ENCODE measurements at regions not wholly inside any gene's neighbourhood (a gene's known extent, or its start where the extent isn't known, plus 50 kb on each side); places are given as distances from the start of the nearest gene placed in this dataset.

GRCh38 chr3:72375237-72376076 lies 472.8 kb downstream of the SHQ1 start:
- no peak for DNase-seq (ENCODE audit: low spot score)
- Mint-ChIP-seq H3K4me1 (ENCODE audit: low read depth) (peaks cover 61% of the 10 kb centered on the region), H3K4me3 (ENCODE audit: low read depth) (peak overlapping the region; percentile 54), H3K36me3 (ENCODE audit: low read depth) (peaks cover 37% of the 10 kb centered on the region), H3K9me3 (no peaks in the 10 kb centered on the region), H3K27me3 (ENCODE audit: low read depth) (no peaks in the 10 kb centered on the region), H3K27ac (peak overlapping the region; percentile 86)
- intact Hi-C loops (cut with micrococcal nuclease), result loop anchor here (1.0 to 10.0 kb wide), 8 partner anchors 37 to 501 kb away; no protein-coding TSS in a partner anchor

- Mint-ChIP-seq H3K27ac (no peak overlapping the region), H3K27me3 (ENCODE audit: low read depth) (no peaks in the 10 kb centered on the region), H3K4me1 (ENCODE audit: low read depth) (peaks cover 41% of the 10 kb centered on the region), H3K4me3 (ENCODE audit: low read depth) (no peak overlapping the region), H3K36me3 (ENCODE audit: low read depth) (peaks cover 23% of the 10 kb centered on the region), H3K9me3 (no peaks in the 10 kb centered on the region)
- no peak for DNase-seq (ENCODE audit: low spot score)
- intact Hi-C loops (cut with micrococcal nuclease), result loop anchor here (10.0 kb wide), 2 partner anchors 452 to 498 kb away; no protein-coding TSS in a partner anchor
Observed at GRCh38 chr3:72373139-72373538, 475.1 kb downstream of the SHQ1 start.

- peaks cover 39% of the 10 kb centered on the region for H3K4me1 Mint-ChIP-seq (ENCODE audit: low read depth)
- no peaks in the 10 kb centered on the region for H3K9me3 Mint-ChIP-seq
- peaks cover 19% of the 10 kb centered on the region for H3K36me3 Mint-ChIP-seq (ENCODE audit: low read depth)
- H3K4me3 Mint-ChIP-seq (ENCODE audit: low read depth), result no peak overlapping the region
- H3K27ac Mint-ChIP-seq, result no peak overlapping the region
- DNase-seq (ENCODE audit: low spot score), result no peak
- intact Hi-C loops (cut with micrococcal nuclease), result loop anchor here (10.0 kb wide), 2 partner anchors 453 to 497 kb away; no protein-coding TSS in a partner anchor
- H3K27me3 Mint-ChIP-seq (ENCODE audit: low read depth), result no peaks in the 10 kb centered on the region
Observed at GRCh38 chr3:72372161-72372560, 476.1 kb downstream of the SHQ1 start.

GRCh38 chr3:72371431-72371830 lies 476.8 kb downstream of the SHQ1 start:
- DNase-seq (ENCODE audit: low spot score), result no peak
- no peak overlapping the region for H3K4me3 Mint-ChIP-seq (ENCODE audit: low read depth)
- no peaks in the 10 kb centered on the region for H3K27me3 Mint-ChIP-seq (ENCODE audit: low read depth)
- intact Hi-C loops (cut with micrococcal nuclease), result loop anchor here (10.0 kb wide), 2 partner anchors 453 to 497 kb away; no protein-coding TSS in a partner anchor
- peak overlapping the region; percentile 7 for H3K27ac Mint-ChIP-seq
- no peaks in the 10 kb centered on the region for H3K9me3 Mint-ChIP-seq
- peaks cover 13% of the 10 kb centered on the region for H3K36me3 Mint-ChIP-seq (ENCODE audit: low read depth)
- H3K4me1 Mint-ChIP-seq (ENCODE audit: low read depth), result peaks cover 35% of the 10 kb centered on the region

GRCh38 chr3:72370947-72371346 lies 477.3 kb downstream of the SHQ1 start:
- Mint-ChIP-seq H3K27me3 (ENCODE audit: low read depth) (no peaks in the 10 kb centered on the region), H3K27ac (no peak overlapping the region), H3K4me1 (ENCODE audit: low read depth) (peaks cover 33% of the 10 kb centered on the region), H3K36me3 (ENCODE audit: low read depth) (peaks cover 12% of the 10 kb centered on the region), H3K9me3 (no peaks in the 10 kb centered on the region), H3K4me3 (ENCODE audit: low read depth) (no peak overlapping the region)
- intact Hi-C loops (cut with micrococcal nuclease), result loop anchor here (10.0 kb wide), 2 partner anchors 454 to 496 kb away; no protein-coding TSS in a partner anchor
- no peak for DNase-seq (ENCODE audit: low spot score)

GRCh38 chr3:72369681-72370080 lies 478.6 kb downstream of the SHQ1 start:
- peaks cover 23% of the 10 kb centered on the region for H3K4me1 Mint-ChIP-seq (ENCODE audit: low read depth)
- H3K27ac Mint-ChIP-seq, result no peak overlapping the region
- H3K27me3 Mint-ChIP-seq (ENCODE audit: low read depth), result no peaks in the 10 kb centered on the region
- DNase-seq (ENCODE audit: low spot score), result no peak
- H3K4me3 Mint-ChIP-seq (ENCODE audit: low read depth), result no peak overlapping the region
- peaks cover 12% of the 10 kb centered on the region for H3K36me3 Mint-ChIP-seq (ENCODE audit: low read depth)
- intact Hi-C loops (cut with micrococcal nuclease), result loop anchor here (10.0 kb wide), 2 partner anchors 455 to 495 kb away; no protein-coding TSS in a partner anchor
- no peaks in the 10 kb centered on the region for H3K9me3 Mint-ChIP-seq

- DNase-seq (ENCODE audit: low spot score), result no peak
- Mint-ChIP-seq H3K27me3 (ENCODE audit: low read depth) (no peaks in the 10 kb centered on the region), H3K9me3 (no peaks in the 10 kb centered on the region), H3K36me3 (ENCODE audit: low read depth) (peaks cover 4% of the 10 kb centered on the region), H3K4me3 (ENCODE audit: low read depth) (no peak overlapping the region), H3K27ac (no peak overlapping the region), H3K4me1 (ENCODE audit: low read depth) (peaks cover 15% of the 10 kb centered on the region)
- intact Hi-C loops (cut with micrococcal nuclease), result no loop called here
Observed at GRCh38 chr3:72368331-72368975, 479.8 kb downstream of the SHQ1 start.

- Mint-ChIP-seq H3K27me3 (ENCODE audit: low read depth) (no peaks in the 10 kb centered on the region), H3K27ac (no peak overlapping the region), H3K4me3 (ENCODE audit: low read depth) (no peak overlapping the region), H3K9me3 (peaks cover 25% of the 10 kb centered on the region), H3K4me1 (ENCODE audit: low read depth) (peaks cover 19% of the 10 kb centered on the region), H3K36me3 (ENCODE audit: low read depth) (peaks cover 9% of the 10 kb centered on the region)
- DNase-seq (ENCODE audit: low spot score), result no peak
- intact Hi-C loops (cut with micrococcal nuclease), result no loop called here
Observed at GRCh38 chr3:72361990-72362389, 486.3 kb downstream of the SHQ1 start.

- H3K27me3 Mint-ChIP-seq (ENCODE audit: low read depth), result peaks cover 2% of the 10 kb centered on the region
- no peak overlapping the region for H3K4me3 Mint-ChIP-seq (ENCODE audit: low read depth)
- peaks cover 23% of the 10 kb centered on the region for H3K4me1 Mint-ChIP-seq (ENCODE audit: low read depth)
Observed at GRCh38 chr3:72359743-72360142, 488.5 kb downstream of the SHQ1 start.

GRCh38 chr3:72355168-72355567 lies 493.1 kb downstream of the SHQ1 start:
- intact Hi-C loops (cut with micrococcal nuclease), result no loop called here
- Mint-ChIP-seq H3K36me3 (ENCODE audit: low read depth) (peaks cover 7% of the 10 kb centered on the region), H3K27ac (no peak overlapping the region)

More at GRCh38 chr3:72359743-72360142, 488.5 kb downstream of the SHQ1 start:
- no peak overlapping the region for H3K27ac Mint-ChIP-seq
- H3K9me3 Mint-ChIP-seq, result peaks cover 25% of the 10 kb centered on the region
- H3K36me3 Mint-ChIP-seq (ENCODE audit: low read depth), result peaks cover 9% of the 10 kb centered on the region
- DNase-seq (ENCODE audit: low spot score), result no peak
- intact Hi-C loops (cut with micrococcal nuclease), result no loop called here

GRCh38 chr3:72354486-72354885 lies 493.8 kb downstream of the SHQ1 start:
- Mint-ChIP-seq H3K27ac (no peak overlapping the region), H3K4me3 (ENCODE audit: low read depth) (no peak overlapping the region), H3K36me3 (ENCODE audit: low read depth) (peaks cover 7% of the 10 kb centered on the region), H3K4me1 (ENCODE audit: low read depth) (peaks cover 17% of the 10 kb centered on the region), H3K9me3 (peaks cover 6% of the 10 kb centered on the region), H3K27me3 (ENCODE audit: low read depth) (peaks cover 2% of the 10 kb centered on the region)
- DNase-seq (ENCODE audit: low spot score), result no peak
- intact Hi-C loops (cut with micrococcal nuclease), result no loop called here

More at GRCh38 chr3:72355168-72355567, 493.1 kb downstream of the SHQ1 start:
- Mint-ChIP-seq H3K9me3 (peaks cover 6% of the 10 kb centered on the region), H3K4me3 (ENCODE audit: low read depth) (no peak overlapping the region), H3K4me1 (ENCODE audit: low read depth) (peaks cover 17% of the 10 kb centered on the region), H3K27me3 (ENCODE audit: low read depth) (peaks cover 2% of the 10 kb centered on the region)
- DNase-seq (ENCODE audit: low spot score), result no peak

- Mint-ChIP-seq H3K4me3 (ENCODE audit: low read depth) (no peak overlapping the region), H3K36me3 (ENCODE audit: low read depth) (no peaks in the 10 kb centered on the region), H3K27me3 (ENCODE audit: low read depth) (peaks cover 2% of the 10 kb centered on the region), H3K27ac (no peak overlapping the region), H3K4me1 (ENCODE audit: low read depth) (peaks cover 14% of the 10 kb centered on the region), H3K9me3 (no peaks in the 10 kb centered on the region)
- intact Hi-C loops (cut with micrococcal nuclease), result no loop called here
- no peak for DNase-seq (ENCODE audit: low spot score)
Observed at GRCh38 chr3:72353236-72354128, 494.8 kb downstream of the SHQ1 start.

All from activated T-helper 2 cell treated with anti-CD3 and anti-CD28 coated beads, Interferon-gamma antibody, Interleukin-2, Interleukin-4, amounts not matched to agents 10 μg/mL and 5 μg/mL and 100 μg/mL, durations not matched to agents 14 hours and 24 hours and 36 hours (primary cell).